Fibroblast of skin of back (primary cell): ENCODE measurements at regions not wholly inside any gene's neighbourhood (a gene's known extent, or its start where the extent isn't known, plus 50 kb on each side); places are given as distances from the start of the nearest gene placed in this dataset.

Experiments
- DNase-seq: peaks from one replicate; pipeline ENCODE4 v3.0.0-alpha.2; 2013

DNA sequence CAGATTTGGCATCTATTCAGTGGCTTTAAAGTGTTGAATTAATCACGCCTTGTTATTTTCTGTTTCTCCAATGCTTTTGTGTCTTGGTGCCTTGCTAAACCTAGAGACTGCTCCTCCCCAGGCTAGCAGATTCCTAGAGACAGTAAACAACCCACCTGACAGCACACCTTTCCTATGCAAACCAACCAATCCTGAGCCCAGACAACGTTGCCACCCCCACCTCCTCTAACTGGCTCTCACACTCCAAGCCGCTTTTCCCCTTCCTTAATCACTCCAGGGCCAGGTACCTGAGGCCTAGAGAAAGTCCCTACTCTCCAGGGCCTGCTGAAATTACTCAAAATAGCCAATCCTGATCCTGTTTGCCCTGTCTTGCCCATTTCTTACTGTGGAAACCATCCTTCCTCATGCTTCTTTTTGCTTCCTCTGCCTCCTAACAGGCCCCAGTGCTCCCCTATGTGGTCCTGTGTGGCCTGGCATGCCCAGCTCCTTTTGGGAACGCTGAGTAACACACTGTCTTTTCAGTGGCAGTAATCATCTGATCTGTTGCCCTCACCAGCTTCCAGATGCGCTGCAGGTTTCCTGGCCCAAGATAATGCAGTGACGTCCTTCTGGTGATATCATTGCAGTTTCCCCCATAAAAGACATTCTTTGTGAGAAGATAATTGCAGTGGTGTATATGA, 53.4 kb downstream of the GAS1 start:
- no peak for DNase-seq

DNA sequence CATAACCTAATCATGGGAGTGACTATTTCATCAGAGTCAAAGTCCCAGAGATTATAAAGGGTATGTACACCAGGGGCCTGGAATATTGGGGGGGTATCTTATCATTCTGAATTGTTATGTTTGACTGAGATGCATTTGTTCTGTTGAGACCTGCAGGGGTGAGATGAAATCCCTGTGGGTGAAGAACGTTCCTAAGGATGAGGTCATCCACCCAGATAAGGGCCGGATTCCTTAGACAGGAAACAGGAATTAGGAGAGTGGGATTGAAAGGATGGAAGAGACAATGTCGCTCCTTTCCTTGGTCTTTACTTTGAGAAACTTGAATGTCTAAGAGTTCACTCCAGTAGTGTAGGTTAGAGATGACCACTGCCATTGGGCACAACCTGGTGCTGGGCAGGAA, 54.7 kb downstream of the GAS1 start:
- peak; percentile 54 for DNase-seq

DNA sequence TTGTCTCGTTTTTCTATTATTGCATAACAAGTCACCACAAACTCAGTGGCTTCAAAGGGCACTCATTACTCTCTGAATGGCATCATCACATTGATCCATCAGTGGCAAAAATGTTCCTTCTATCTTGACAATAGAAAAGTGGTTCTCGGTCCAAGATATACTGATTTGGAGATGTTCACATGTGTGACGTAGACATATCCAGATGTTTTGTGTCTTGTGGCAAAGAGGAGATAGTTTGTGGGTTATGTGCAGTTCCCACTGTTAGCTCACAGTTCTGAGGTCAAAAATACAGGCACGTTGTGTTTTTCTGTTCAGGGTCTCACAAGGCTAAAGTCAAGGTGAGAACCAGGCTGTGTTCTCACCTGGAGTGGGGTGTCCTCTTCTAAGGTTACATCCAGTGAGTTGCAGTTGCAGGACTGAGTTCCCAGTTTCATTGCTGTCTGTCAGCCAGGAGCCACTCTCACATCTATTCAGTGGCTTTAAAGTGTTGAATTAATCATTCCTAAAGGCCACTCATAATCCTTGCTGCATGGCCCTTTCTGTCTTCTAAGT, 55.3 kb downstream of the GAS1 start:
- no peak for DNase-seq

DNA sequence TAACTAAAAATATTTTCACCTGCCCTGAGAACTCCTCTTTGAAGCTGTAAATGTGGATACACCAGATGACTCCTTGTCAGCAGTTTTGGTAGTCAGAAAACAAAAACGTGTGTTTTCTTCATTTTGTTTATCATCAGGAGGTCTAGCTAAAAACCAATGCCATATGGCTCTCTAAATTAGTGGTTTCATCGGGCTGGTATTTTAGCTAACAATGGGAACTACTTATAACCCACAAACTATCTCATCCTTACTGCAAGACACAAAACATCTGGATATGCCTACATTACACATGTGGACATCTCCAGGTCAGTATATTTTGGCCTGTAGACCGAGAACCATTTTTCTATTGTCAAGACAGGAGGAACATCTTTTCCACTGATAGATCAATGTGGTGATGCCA, 56.2 kb downstream of the GAS1 start:
- DNase-seq, result no peak

DNA sequence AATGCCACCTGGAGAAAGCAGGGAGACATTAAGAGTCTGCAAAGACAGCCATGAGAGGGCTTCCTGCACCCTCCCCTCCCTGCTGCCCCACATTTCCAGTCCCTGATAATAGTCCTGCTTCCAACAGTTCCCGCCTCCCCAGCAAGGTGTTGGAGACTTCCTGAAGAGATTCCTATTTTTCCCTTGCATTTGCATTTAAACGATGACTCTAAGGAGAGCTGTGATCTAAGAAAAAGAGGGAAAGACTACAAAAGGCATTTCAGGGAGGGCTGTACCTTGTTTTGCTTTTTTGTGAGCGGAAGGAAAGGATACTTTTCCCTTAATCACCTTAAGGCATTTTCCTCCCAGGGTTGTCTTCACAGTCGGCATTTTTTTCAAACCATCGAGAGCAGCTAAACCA, 62.1 kb downstream of the GAS1 start:
- DNase-seq, result no peak

DNA sequence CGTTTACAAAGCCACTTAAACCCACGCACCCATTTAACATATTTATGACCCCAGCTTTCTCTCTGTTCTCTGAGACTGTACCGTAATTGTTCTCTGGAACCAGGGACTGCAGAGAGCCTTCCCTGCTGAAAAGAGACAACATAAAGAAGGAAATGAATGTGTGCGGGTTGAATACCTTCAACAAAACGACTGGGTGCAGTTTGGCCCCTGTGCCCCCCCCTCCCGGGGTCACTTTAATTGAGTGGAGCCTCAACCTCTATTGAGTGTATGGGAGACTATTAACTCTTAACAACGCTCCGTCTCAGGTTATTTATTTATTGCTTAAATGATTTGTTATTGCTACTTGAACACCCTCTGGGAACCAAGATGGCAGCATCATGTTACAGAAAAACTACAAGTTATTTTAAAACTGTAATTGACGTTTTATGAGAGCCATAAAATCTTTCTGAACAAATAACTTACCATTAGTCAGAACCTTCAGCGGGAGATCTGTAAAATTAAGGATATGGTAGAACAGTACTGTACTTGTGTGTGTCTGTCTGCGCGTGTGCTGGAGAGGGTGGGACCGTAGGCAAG, 70.6 kb downstream of the GAS1 start:
- no peak for DNase-seq

DNA sequence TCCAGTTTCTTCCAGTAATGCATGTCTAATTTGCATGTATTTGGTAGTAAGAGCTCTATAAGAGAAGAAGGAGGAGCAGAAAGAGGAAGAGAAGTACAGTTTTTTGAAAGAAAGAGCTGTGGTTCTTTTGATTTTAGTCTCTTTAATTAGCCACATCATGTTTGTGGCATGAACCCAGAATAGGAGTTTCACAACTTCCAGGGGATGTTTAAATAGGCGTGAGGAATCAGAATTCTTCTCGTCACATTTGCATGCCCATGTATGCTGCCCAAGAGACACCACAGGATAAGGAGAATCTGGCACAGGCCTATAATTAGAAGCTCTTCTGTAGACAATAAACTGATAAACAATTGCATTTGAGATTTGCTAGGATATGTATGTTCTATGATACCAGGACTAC, 78.7 kb downstream of the GAS1 start:
- peak; percentile 5 for DNase-seq

DNA sequence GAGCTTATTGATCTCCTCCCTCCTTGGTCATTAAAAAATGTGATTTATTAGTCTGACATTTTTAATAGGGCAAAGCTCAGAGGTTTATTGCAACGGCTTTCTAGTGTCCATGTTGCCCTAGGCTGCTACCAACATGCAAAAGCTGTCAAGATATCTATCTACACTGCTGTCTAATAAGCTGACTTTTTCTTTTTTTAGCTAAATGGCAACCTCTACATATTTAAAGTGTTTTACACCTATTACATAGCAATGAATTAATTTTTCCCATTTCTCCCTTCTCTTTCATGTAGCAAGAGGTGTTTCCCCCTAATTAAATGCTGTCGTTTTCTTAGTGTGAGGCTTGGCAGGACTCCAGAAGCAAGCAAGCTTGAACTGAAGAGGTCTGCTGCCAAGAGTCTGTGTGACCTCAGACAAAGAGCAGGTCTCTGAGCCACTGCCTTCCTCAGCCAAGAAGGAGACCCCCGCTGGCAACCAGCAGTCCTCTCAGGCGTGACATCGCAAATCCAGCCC, 79.4 kb downstream of the GAS1 start:
- no peak for DNase-seq

DNA sequence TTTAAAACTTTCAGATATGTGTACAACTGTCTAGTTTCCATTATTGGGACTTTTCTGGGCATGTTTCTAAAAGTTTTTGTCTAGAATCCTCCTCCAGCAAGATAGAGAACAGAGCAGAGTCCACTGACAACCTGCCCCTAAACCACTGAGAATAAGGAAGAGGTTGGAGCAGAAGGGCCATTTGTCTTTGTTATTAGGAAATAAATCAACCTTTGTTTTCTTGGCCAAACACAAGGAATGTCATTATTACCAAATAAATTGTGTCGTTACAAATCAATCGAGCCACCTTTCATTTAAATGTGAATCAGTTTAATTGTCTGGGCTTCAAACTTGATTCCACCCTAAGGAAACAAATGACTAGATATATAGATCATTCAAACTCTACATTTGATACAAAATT, 81.4 kb downstream of the GAS1 start:
- no peak for DNase-seq

DNA sequence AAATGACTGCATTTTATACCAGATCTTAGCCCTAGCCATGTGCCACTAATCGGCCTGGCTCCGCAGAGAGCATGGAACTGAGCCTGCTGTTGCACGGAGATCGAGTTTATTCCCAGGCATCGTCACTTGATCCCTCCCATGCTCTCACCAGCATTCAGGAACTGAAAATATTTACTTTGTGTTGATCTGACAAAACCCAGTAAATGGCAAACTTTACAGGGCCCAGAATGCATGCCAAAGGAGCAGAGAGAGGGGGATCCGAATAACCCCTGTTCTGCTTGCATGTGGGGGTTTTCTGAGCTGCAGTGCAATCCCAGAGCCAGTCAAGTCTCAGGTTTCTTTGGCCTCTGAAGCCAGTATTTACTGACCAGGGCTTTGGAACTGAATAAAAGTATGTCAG, 87.3 kb downstream of the GAS1 start:
- no peak for DNase-seq

DNA sequence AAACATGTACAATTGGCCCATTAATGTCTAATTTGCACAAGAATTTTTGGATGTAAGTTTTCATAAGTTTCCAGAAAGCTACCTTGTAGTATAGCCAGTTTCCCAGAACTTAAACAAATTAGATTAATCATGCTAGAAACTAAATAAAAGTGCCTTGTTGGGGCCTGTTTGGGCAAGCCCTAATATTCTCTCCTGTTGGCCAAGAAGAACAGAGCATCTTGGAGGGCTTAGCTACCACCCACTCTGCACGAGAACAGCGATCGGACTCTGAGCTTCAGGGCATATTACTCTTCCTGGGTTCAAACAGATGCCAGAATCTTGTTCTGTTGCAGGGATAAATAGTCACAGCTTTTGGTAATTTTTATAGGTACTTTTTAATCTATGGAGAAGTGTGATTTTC, 88.2 kb downstream of the GAS1 start:
- no peak for DNase-seq

DNA sequence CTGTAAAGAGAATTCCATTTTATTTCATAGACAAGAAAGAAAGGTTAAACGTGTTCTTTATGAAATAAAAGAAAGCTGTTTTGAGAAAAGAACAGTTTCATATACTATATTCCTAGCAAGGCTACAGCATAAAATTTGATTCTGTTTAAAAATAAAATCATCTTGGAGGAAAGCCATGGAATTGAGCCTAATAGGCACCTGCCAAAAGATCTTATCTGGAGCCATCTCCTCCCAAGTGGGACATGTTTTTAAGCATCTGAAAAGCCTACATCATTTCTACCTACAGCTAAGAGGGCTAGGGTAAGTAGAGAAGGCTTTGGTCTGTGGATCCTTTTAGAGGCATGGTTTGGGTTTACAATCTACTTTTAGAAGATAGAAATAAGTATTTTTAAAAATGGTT, 89.3 kb downstream of the GAS1 start:
- DNase-seq, result no peak

DNA sequence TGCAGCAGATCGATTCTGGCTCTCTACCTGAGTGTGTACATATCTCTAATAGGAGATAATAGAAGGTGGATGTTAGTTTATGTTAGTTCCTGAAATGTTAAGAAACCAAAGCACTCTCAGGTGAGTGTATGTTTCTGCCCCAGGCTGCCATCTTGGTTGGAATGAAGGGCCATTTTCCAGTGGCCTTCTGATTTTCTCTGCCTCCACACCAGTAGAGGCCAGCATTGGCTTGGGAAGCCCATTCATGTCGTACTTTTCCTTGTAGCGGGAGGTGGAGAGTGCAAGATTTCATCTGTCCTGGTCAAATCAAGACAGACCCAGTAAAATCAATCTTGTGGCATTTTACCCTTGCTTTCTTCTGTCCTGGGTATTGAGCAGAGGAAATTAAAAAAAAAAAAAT, 91.0 kb downstream of the GAS1 start:
- DNase-seq, result no peak

DNA sequence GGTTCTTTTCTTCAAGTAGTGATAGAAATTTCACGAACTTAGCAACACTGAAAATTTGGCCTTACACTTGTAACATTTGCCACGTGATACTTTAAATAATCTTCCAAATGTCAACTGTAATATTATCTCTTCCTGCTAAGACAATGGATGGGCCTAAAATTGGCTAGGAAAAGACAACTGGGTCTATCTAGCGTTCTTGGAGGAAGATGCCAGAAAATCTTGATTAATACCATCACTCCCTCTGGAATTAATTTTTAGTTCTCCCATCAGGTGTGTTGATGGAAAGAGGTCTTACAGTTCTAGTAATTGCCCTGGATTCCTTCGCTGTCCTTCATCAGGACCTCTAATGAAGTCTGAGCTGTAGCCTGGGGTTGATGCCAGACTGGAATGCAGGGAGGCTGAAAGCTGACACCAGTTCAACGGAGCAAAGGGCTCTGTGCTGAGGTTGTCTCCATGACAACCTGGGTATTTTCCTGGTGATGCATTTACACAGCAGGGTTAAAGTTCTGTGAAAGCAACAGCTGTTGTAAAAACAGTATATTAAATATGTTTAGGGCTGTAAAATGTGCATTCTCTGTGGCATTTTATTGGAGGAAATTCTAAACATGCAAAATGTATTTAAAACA, 92.3 kb downstream of the GAS1 start:
- DNase-seq, result peak; percentile 88

DNA sequence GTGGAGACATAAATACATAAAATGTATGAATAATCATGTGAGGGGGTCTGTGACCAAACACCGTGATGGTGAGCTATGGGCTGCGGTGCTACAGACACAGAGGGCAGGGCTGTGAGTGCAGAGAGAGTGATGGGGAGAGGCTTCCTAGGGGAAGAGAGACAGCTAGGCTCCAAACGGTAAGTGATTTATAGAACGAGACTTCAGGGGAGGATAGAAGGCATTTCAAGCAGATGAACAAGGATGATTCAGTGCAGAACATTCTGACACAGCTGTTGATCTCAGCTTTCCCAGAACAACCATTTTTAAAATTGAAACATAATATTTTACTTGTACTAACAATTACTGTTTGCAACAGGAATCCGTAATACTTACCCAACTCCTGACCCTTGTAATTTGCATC, 100.7 kb downstream of the GAS1 start:
- peak; percentile 31 for DNase-seq

DNA sequence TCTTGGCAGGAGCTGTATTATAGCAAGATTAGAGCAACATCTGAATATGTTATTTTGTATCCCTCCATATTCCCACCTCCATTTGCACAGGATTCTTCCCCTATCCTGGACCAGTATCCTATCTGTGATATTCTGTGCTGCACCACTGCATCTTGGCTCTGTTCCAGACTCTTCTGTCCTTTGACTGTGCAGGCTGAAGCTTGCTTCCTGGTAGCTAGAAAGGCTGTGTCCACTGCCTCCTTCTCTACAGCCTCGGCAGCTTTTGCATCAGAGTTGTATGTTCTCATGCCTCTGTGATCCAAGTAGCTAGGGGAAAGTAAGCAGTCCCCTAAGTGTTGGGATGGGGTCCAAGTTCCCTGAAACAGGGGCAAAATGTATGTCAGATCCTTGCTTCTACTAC, 104.1 kb downstream of the GAS1 start:
- no peak for DNase-seq

DNA sequence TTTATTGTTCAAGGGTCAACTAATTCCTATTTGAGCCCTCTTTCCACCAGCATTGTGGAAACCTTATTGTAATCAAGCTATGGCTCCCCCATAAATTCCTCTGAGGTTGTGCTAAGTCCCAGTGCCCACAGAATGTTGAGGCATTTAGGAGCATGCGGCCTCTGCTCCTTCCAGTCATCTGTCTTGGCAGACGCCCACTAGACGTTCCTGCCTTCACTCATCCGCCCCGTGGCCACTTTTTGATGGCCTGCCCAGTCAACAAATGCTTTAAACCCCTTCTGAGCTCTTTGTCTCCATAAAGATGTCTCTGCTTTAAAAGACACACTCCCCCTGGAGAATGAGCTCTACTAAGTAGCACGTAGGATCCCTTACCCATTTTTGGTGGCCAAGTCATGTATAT, 104.7 kb downstream of the GAS1 start:
- DNase-seq, result no peak

DNA sequence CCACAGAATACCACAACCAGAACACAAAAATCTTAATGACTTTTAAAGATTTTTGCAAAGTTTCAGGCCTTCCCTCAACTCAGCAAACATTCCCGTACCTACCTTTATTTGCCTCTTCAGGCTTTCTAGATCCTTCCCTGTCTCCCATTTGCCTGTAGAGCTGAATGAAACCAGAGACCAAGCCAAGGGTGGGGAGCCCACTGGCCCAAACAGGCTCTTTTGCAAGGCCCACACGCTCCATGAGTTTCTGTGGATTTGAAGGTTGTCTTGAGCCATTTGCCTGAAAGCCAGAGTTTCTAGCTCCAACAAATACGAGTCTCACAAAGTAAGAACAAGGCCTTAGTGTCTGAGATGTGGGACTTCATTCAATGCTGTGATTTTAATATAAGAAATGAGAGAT, 107.8 kb downstream of the GAS1 start:
- DNase-seq, result no peak

DNA sequence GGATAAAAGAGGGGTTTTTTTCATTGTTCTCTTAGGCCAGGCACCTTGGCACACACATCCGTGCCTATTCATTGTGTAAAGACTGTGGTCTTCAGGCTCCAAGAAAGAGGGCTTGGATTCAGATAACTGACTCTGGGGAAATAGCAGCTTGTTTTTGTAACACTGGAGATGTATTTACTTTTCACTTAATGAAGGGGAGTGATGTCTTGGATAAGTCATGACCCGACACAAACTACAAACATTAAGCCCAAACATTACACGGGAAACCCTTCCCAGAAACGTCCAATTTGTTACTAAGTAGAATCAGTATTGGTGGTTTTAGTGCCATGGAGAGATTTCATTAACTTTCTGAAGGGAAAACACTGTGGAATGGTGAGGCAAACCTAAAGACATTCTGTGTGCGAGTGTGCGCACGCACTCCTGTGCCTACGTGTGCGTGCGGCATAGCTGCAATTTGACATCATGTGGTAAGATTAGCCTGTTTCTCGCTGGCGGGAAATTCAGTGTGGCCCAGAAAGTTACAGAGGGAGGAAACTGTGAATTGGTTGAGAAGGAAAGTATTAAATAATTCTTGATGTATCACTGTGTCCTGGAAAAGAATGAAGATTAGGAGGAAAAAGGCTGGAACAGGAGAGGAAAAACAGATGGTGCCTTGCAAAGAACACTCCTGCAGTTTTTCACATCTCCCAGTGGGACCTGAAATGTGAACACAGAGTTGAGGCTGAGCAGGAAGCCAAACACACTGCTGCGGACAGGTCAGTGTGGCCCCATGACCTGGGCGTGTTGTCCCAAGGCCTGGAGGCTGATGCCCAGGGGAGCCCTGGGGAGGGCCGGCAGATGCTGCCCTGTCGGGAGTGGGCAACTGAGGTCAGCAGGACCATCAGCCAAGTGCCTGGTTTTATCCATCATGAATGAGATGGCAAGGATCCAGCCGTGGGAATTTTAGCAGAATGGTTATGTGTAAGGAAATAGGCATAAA, 108.5 kb downstream of the GAS1 start:
- no peak for DNase-seq

DNA sequence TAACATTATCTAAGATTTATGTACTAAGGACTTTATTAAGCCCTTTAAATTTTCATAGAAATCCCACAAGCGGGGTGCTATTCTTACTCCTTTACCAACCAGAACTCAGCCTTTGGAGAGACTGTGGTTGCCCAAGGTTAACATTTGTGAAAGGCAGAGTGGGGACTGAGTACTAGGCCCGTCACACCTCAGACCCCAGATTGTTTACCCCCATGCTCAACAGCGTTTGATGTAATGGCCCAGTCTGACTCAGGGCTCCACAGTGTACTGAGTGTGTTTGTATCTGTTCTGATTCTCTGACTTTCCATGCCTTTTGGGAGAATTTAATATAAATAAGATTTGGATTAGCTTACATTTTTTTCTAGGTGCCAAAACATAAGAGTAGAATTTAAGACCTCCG, 110.0 kb downstream of the GAS1 start:
- no peak for DNase-seq

DNA sequence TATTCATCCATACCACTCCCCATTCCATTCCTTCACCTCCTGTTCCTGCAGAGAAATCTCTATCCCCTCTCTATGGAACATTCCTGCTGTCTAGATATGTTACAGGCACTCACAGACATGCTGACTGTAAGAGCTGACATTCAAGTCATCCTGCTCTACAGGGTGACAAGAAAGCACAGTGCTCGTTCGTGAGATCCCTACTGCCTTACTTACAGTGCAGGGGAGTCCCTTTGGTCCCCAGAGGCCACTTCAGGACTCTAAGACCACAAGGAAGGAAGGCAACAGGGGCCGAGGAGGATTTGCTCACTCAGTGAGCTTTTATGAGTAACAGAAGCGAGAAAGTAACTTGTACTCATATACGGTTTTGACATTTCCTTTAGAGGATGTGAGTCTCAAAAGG, 110.5 kb downstream of the GAS1 start:
- DNase-seq, result no peak

DNA sequence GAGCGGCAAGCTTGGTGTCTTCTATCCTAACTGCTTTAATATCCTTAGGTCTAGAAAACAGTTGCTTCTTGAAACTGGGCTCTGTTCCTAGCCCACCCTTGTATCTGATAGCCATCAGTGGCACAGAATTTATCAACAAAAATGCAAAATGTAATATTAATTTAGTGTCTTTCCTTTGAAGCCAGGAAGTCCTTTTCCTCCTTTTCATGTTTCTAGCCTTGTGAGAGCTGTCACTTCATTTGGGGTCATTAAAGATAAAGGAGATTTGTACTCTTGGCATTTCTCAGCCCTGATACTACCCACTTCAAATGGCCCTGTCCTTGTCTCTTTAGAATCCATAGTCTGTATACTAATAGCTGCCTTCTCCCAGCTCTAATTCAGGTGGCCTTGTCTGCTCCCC, 111.0 kb downstream of the GAS1 start:
- no peak for DNase-seq

DNA sequence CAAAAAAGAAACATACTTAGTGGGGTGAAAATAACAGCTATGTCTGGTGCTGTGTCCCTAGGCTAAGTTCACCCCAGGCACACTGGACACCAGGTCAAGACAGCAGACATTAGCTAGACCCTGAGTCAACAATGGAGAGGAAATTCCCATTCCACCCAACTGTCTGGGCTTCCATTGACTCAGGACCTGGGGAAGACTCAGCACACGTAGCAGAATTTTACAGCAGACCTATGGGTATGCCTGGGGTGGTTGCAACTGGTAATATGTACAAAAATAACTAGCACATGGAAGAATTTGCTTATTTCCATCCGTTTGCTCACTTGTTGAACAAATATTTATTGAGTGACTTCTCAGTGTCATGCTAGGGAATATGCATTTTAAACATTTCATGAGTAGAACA, 117.0 kb downstream of the GAS1 start:
- peak; percentile 54 for DNase-seq
